Thoracic aorta (tissue), 2 donors: ENCODE measurements at regions not wholly inside any gene's neighbourhood (a gene's known extent, or its start where the extent isn't known, plus 50 kb on each side); places are given as distances from the start of the nearest gene placed in this dataset.

ENCODE experiments used
- ATAC-seq: fragments of 150-250 bp; one replicate; pipeline ENCODE4 v1.8.0; 2017; ENCODE audit warnings: low read depth; ENCODE audit not compliant: insufficient number of reproducible peaks, low FRiP score
- DNase-seq: peaks from one replicate; pipeline ENCODE4 v3.0.0-alpha.2; 2020; ENCODE audit warnings: low spot score
- H3K27ac ChIP-seq, 2 donors: fragments of 200-600 bp; sonication (generic); 1 replicate in 1 of 2; 2 replicates in 1 of 2; pipeline ENCODE4 v1.5.1; 2016; ENCODE audit warnings: mild to moderate bottlenecking in 2 of 2, moderate library complexity in 2 of 2
- H3K27me3 ChIP-seq: fragments of 200-600 bp; sonication (generic); replicated peaks from 2 replicates; pipeline ENCODE4 v1.6.0; 2016; ENCODE audit warnings: mild to moderate bottlenecking; ENCODE audit not compliant: insufficient read depth
- H3K36me3 ChIP-seq: fragments of 200-600 bp; sonication (generic); one replicate; pipeline ENCODE4 v1.5.1; 2016
- H3K4me1 ChIP-seq, 2 donors: fragments of 200-600 bp; sonication (generic); 1 replicate in 1 of 2; 2 replicates in 1 of 2; pipeline versions ENCODE4 v1.5.1 to v1.6.0; 2016; ENCODE audit warnings: low read depth in 2 of 2, mild to moderate bottlenecking in 1 of 2; ENCODE audit not compliant: control insufficient read depth in 1 of 2
- H3K4me3 ChIP-seq: fragments of 200-600 bp; sonication (generic); 2 replicates; pipeline ENCODE4 v1.5.1; 2016; ENCODE audit warnings: mild to moderate bottlenecking
- H3K9me3 ChIP-seq: fragments of 200-600 bp; sonication (generic); 2 replicates; pipeline ENCODE4 v1.5.1; 2016
- TF ChIP-seq, protein P1 (sequence below): fragments of 200-600 bp; sonication (generic); IDR thresholded peaks from one replicate; pipeline ENCODE4 v1.5.1; 2019; ENCODE audit warnings: antibody characterized with exemption

DNA sequence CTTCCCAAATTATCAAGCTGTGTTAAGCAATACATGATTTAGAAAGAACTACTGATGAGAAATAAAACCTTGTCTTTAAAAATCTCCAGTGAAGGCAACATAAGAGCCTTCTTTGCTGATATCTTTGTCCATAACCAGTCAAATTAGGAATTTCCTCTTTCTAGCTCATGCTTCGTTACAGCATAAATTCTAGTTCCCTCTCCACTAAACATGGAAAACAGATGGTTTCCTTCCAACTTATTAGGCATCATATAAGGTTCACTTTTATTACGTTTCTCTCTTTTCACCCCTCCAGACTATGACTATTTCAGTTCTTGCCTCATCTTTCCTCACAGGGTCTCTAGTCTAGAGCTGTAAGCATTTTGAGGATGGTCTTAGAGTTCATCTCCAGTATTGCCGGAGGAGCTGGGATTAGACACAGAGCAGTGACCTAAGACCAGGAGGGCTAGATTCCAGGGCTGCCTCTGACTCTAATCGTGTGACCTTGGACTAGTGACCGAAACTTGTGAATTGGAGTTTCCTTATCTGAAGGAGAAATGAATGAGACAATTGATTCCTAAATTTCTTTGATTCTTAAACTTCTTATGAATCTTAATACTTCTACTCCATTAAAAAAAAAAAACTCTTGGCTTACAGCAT is 195.5 kb upstream of the APCDD1 start:
- no peak overlapping the region for H3K27ac ChIP-seq
- DNase-seq: no peak

DNA sequence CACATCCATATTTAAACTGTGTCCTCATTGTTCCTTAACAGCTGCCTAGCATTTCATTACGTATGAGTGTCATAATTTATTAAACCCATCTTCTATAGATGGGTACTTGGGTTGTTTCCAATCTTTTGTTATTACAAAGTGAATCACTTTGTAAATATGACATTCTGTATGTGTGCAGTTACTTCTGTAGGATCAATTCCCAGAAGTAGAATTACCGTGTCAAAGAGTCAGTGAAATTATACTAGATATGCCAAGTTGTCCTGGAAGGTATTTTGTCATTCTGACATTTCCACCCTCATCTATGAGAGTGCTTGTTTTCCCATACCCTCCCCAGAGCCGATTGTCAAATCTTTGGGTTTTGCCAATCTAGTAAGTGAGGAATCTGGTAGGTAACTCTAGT is 194.5 kb upstream of the APCDD1 start:
- DNase-seq (no peak), ATAC-seq (no peak)
- Histone ChIP-seq H3K27ac (no peak overlapping the region), H3K4me3 (no peak overlapping the region), H3K27me3 (no peaks in the 10 kb centered on the region), H3K4me1 (no peaks in the 10 kb centered on the region), H3K9me3 (no peaks in the 10 kb centered on the region), H3K36me3 (no peaks in the 10 kb centered on the region)
- TF ChIP-seq, protein P1, sequence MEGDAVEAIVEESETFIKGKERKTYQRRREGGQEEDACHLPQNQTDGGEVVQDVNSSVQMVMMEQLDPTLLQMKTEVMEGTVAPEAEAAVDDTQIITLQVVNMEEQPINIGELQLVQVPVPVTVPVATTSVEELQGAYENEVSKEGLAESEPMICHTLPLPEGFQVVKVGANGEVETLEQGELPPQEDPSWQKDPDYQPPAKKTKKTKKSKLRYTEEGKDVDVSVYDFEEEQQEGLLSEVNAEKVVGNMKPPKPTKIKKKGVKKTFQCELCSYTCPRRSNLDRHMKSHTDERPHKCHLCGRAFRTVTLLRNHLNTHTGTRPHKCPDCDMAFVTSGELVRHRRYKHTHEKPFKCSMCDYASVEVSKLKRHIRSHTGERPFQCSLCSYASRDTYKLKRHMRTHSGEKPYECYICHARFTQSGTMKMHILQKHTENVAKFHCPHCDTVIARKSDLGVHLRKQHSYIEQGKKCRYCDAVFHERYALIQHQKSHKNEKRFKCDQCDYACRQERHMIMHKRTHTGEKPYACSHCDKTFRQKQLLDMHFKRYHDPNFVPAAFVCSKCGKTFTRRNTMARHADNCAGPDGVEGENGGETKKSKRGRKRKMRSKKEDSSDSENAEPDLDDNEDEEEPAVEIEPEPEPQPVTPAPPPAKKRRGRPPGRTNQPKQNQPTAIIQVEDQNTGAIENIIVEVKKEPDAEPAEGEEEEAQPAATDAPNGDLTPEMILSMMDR: no peak

More for the DNA sequence above, 195.5 kb upstream of the APCDD1 start:
- H3K27me3 ChIP-seq: no peaks in the 10 kb centered on the region
- no peak overlapping the region for H3K4me3 ChIP-seq
- no peaks in the 10 kb centered on the region for H3K9me3 ChIP-seq
- ATAC-seq: no peak
- no peaks in the 10 kb centered on the region for H3K36me3 ChIP-seq
- no peaks in the 10 kb centered on the region for H3K4me1 ChIP-seq
- TF ChIP-seq, protein P1: no peak

DNA sequence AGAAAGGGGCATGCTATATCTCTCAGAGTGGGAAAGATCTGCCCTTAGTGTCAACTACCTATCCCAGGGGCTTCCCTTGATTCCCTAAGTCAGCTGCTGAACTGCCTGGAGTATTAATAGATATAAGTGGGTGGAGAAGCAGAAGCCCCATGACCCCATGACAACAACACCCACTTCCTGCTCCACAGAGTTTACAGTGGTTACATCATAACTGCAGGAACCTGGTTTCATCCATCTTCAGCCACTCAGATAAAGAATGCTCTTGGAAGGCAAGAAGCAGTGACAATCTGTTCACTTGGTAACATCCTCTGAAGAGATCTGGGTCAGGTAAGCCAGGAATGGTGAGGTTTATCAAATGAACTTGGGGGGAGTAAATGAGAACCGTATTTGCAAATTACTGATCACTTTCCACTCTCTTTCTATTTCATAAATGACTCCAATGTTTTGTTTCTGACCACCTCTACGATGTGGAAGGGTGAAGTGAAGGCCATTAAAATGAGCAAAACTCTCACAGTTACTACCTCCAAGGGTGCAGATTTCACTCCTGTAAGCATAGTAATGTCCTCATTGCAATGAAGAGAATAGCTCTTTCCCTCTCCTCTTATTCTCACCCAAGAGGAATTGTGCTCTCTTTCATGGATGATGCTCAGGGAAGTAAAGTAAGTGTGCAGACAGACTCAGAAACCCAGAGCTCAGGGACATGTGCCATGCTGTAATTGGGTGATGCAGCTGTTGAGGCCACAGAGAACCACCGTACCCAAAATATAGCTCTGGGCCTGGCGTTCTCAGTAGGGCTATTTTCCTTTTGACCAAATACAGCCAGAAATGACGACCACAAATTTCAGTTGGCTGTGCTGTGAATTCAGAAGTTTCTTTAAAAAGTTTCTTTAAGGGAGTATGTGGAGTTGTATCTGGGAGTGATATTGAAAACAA is 192.8 kb upstream of the APCDD1 start:
- ATAC-seq (no peak), DNase-seq (no peak)
- H3K9me3 ChIP-seq: no peaks in the 10 kb centered on the region
- no peaks in the 10 kb centered on the region for H3K4me1 ChIP-seq
- TF ChIP-seq, protein P1: no peak
- H3K4me3 ChIP-seq: no peak overlapping the region
- no peaks in the 10 kb centered on the region for H3K27me3 ChIP-seq
- no peak overlapping the region for H3K27ac ChIP-seq
- no peaks in the 10 kb centered on the region for H3K36me3 ChIP-seq

DNA sequence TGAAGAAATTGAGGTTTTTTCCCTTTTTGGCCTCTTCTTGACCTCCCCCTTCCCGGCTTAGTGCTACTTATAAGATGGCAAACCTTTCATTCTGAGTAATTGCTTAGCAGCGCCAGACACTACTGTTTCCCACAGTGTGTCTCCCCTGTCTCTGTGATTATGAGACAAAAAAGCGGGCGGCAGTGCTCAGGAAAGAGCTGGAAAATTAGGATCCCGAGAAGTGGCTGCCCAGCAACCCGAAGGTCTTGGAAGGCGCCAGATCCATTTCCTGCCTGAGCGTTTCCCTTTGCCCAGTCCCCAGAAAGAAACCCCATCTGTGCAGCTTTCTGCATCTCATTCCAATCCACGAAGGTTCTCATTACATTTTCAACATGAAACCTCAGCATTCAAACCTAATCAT is 191.9 kb upstream of the APCDD1 start:
- H3K9me3 ChIP-seq: no peaks in the 10 kb centered on the region
- DNase-seq: no peak
- no peak overlapping the region for H3K4me3 ChIP-seq
- no peak for ATAC-seq
- H3K36me3 ChIP-seq: no peaks in the 10 kb centered on the region
- H3K4me1 ChIP-seq: no peaks in the 10 kb centered on the region
- no peak overlapping the region for H3K27ac ChIP-seq
- TF ChIP-seq, protein P1: no peak
- H3K27me3 ChIP-seq: no peaks in the 10 kb centered on the region

DNA sequence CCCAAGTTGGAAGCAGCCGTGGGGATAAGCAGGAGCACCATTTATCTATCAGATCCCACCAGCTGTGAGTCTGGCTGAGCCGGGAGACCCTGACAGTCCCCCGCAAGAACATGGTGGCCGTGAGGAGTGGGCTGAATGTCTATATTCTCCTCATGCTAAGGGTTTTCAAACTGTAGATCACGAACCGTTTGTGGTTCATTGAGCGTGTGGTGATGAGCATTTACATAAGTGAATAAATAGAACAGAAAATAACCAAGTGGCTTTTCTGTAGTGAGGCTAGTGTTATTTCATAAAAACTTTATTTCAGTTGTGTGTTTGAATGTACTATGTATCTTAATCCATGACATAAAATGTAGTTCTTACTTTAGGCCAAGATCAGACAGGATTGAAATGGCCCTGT is 190.2 kb upstream of the APCDD1 start:
- no peak for DNase-seq
- Histone ChIP-seq H3K27me3 (no peaks in the 10 kb centered on the region), H3K4me1 (peaks cover 5 to 8% of the 10 kb centered on the region in 2 donors), H3K9me3 (no peaks in the 10 kb centered on the region), H3K4me3 (no peak overlapping the region), H3K36me3 (no peaks in the 10 kb centered on the region), H3K27ac (no peak overlapping the region)
- TF ChIP-seq, protein P1: no peak
- no peak for ATAC-seq
